ENCODE measurements at regions not wholly inside any gene's neighbourhood (a gene's known extent, or its start where the extent isn't known, plus 50 kb on each side); places are given as distances from the start of the nearest gene placed in this dataset.
A peak's percentile ranks its signal among the peaks of the same experiment; 100 is the strongest.

DNA sequence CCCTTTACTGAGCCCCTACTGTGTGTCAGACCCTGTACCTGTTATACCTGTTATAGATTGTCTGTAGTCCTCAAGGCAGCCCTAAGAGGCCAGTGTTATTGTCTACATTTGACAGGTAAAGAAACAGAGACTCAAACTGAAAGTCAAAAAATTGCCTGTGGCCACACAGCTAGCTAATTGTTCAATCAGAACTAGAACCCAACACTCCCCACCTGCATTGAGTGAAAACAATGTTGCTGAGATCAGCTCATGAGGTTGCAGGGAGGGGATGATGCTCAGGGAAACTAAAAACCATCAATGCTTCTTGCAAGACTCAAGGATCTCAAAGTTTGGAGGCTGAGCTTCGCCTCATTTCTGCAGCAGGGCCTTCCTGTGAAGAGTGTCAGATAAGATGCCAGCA lies 109.5 kb upstream of the LMO4 start:
- H3K27me3 ChIP-seq (ENCODE audit: low read depth) = no peaks in the 10 kb centered on the region
- no peaks in the 10 kb centered on the region for H3K4me1 ChIP-seq
- no peak for DNase-seq
- peaks cover 29% of the 10 kb centered on the region for H3K9me3 ChIP-seq (replicated peaks)
- H3K27ac ChIP-seq (replicated peaks) = no peak overlapping the region
- no peaks in the 10 kb centered on the region for H3K36me3 ChIP-seq
- no peak overlapping the region for H3K4me3 ChIP-seq
- TF ChIP-seq, protein P1, sequence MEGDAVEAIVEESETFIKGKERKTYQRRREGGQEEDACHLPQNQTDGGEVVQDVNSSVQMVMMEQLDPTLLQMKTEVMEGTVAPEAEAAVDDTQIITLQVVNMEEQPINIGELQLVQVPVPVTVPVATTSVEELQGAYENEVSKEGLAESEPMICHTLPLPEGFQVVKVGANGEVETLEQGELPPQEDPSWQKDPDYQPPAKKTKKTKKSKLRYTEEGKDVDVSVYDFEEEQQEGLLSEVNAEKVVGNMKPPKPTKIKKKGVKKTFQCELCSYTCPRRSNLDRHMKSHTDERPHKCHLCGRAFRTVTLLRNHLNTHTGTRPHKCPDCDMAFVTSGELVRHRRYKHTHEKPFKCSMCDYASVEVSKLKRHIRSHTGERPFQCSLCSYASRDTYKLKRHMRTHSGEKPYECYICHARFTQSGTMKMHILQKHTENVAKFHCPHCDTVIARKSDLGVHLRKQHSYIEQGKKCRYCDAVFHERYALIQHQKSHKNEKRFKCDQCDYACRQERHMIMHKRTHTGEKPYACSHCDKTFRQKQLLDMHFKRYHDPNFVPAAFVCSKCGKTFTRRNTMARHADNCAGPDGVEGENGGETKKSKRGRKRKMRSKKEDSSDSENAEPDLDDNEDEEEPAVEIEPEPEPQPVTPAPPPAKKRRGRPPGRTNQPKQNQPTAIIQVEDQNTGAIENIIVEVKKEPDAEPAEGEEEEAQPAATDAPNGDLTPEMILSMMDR (IDR thresholded peaks at IDR 0.05; ENCODE audit: borderline replicate concordance) = no peak
- intact Hi-C loops (cut with micrococcal nuclease) = no loop called here

DNA sequence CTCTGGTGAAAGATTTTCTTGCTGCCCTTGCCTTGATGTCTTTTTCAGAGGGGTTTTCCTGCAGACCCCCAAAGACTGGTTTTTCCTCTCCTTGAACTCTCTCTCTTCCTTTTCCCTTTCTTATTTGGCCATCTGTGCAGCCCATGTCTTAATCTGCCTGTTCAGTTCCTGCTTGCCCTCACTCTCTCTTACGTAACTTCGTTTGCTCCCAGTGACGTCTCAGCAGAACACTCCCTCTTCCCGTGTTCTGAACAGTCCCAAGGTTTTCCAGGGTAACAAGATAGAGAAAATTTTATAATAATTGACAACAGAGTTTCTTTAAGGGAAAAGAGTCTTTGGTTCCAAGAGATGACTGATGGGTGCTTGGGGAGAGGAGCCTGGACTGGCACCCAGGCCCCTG lies 109.1 kb upstream of the LMO4 start:
- TF ChIP-seq, protein P1 (IDR thresholded peaks at IDR 0.05; ENCODE audit: borderline replicate concordance) = no peak
- Histone ChIP-seq H3K9me3 (replicated peaks) (peaks cover 26% of the 10 kb centered on the region), H3K4me3 (no peak overlapping the region), H3K4me1 (no peaks in the 10 kb centered on the region), H3K36me3 (no peaks in the 10 kb centered on the region), H3K27ac (replicated peaks) (no peak overlapping the region), H3K27me3 (ENCODE audit: low read depth) (no peaks in the 10 kb centered on the region)
- DNase-seq = no peak
- intact Hi-C loops (cut with micrococcal nuclease) = no loop called here

DNA sequence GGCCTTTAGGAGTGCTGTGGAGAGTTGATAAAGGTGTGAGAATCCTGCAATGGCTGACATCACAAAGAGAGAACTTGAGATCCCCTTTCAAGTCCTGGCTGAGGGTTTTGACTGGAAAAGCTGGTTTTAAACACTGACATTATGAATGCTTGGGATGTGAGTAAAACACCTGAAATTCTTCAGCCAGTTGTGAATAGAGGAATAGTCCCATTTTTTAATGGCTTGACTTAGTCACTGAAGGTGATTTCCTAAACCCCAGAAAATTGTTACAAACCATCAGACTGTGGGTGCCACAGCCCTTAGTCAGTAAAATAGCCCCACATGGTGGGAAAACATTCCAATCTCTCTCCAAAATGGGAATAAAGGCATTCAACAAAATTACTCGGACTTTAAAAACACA lies 107.7 kb upstream of the LMO4 start:
- Histone ChIP-seq H3K27ac (replicated peaks) (no peak overlapping the region), H3K36me3 (no peaks in the 10 kb centered on the region), H3K27me3 (ENCODE audit: low read depth) (no peaks in the 10 kb centered on the region), H3K9me3 (replicated peaks) (peaks cover 13% of the 10 kb centered on the region), H3K4me3 (no peak overlapping the region), H3K4me1 (peaks cover 2% of the 10 kb centered on the region)
- DNase-seq = no peak
- intact Hi-C loops (cut with micrococcal nuclease) = no loop called here
- TF ChIP-seq, protein P1 (IDR thresholded peaks at IDR 0.05; ENCODE audit: borderline replicate concordance) = no peak

DNA sequence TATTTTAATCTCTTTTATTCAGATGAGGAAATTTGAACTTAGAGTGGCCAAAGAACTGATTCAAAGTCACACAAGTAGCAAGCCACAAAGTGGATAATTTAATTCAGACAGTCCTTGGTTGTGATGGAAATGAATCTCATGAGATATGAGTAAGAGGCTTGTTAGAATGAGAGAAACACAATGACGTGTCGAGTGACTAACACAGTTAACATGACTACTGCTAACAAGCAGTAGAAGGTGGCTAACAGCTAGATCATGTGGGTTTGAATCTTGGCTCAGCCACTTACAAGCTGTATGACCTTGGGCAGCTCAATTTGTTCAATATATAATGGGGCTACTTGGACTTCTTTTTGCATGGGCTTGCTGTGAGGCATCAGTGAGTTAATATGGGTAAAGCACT lies 104.5 kb upstream of the LMO4 start:
- Histone ChIP-seq H3K9me3 (replicated peaks) (peaks cover 8% of the 10 kb centered on the region), H3K27ac (replicated peaks) (no peak overlapping the region), H3K27me3 (ENCODE audit: low read depth) (peaks cover 4% of the 10 kb centered on the region), H3K4me3 (no peak overlapping the region), H3K36me3 (no peaks in the 10 kb centered on the region), H3K4me1 (peaks cover 12% of the 10 kb centered on the region)
- DNase-seq = no peak
- intact Hi-C loops (cut with micrococcal nuclease) = no loop called here
- TF ChIP-seq, protein P1 (IDR thresholded peaks at IDR 0.05; ENCODE audit: borderline replicate concordance) = no peak

DNA sequence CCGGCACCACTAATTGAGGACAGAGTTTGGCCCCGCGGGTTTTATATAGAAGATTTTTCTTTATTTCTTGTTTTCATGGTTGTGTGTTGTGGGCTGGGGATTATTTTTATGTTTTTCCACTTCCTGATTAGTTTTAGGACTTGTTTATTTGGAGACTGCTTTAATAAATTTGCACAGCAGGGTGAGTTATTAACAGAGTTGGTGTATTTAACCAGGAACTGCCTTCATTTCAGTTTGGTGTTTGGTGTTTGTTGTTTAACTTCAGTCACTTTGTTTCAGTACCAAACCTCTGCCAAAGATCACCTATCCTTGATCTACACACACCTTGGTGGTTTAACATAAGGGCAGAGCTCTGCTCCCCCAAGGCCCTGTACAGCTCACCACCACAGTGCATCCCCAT lies 103.5 kb upstream of the LMO4 start:
- Histone ChIP-seq H3K36me3 (no peaks in the 10 kb centered on the region), H3K4me1 (peaks cover 12% of the 10 kb centered on the region), H3K4me3 (no peak overlapping the region), H3K27me3 (ENCODE audit: low read depth) (peaks cover 4% of the 10 kb centered on the region), H3K27ac (replicated peaks) (no peak overlapping the region), H3K9me3 (replicated peaks) (peaks cover 8% of the 10 kb centered on the region)
- intact Hi-C loops (cut with micrococcal nuclease) = no loop called here
- DNase-seq = no peak
- TF ChIP-seq, protein P1 (IDR thresholded peaks at IDR 0.05; ENCODE audit: borderline replicate concordance) = no peak

DNA sequence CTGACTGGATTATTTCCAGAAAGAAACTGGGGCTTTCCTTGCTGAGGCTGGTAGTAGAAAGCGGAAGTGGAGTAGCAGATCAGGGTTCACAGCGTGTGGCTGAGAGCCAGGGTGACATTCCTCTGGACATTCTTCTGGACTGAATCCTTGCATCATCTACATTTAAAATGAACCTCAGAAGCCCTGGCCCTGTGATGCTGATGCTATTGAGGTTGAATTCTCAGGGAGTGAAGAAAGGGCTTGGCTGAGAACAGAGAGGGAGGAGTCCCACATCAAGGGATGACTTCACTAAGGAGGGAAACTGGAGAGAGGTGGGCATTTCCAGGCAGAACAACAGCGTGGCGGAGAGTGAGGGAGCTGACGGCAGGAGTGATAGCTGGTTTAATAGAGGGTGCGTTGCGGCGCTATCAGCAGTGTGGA lies 102.3 kb upstream of the LMO4 start:
- intact Hi-C loops (cut with micrococcal nuclease) = no loop called here
- peaks cover 12% of the 10 kb centered on the region for H3K4me1 ChIP-seq
- TF ChIP-seq, protein P1 (IDR thresholded peaks at IDR 0.05; ENCODE audit: borderline replicate concordance) = no peak
- H3K27me3 ChIP-seq (ENCODE audit: low read depth) = peaks cover 4% of the 10 kb centered on the region
- no peaks in the 10 kb centered on the region for H3K36me3 ChIP-seq
- peak overlapping the region; percentile 51 for H3K27ac ChIP-seq (replicated peaks)
- DNase-seq = peak; percentile 60
- peaks cover 8% of the 10 kb centered on the region for H3K9me3 ChIP-seq (replicated peaks)
- H3K4me3 ChIP-seq = peak overlapping the region; percentile 23
